GM19463 (cell line): ENCODE measurements at regions not wholly inside any gene's neighbourhood (a gene's known extent, or its start where the extent isn't known, plus 50 kb on each side); places are given as distances from the start of the nearest gene placed in this dataset.

Experiments used
- ATAC-seq: cut with Tn5 transposase; IDR thresholded peaks from one replicate; pipeline ENCODE4 v1.9.1; 2021; ENCODE audit warnings: mild to moderate bottlenecking, moderate library complexity; ENCODE audit not compliant: unreplicated experiment

DNA sequence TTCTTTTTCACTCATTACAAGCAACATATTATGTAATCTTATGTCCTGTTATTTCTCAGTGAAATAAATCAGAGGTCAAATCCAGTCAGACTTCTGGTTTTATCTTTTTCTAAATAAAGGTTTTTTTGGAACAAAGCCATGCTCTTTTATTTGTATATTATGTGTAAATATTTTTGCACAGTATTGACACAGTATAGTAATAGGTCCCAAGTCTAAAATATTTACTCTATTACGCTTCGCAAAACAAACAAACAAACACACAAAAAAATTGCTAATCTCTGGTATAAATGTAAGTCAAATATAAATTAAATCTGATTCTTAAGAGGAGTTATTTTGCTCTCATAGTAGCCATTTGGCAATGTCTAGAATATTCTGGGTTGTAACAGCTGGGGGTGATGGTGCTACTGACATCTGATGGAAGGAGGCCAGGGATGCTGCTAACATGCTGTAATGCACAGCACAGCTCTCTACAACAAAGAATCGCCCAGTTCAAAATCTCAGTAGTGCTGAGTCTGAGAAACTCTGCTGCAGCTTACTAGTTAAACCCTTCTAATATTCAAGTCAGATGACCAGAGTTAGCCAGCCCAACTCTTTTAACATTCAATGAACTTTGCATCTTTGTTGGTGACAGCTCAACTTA is 602.1 kb downstream of the RAB28 start:
- ATAC-seq: no peak

GRCh38 chr4:12880844-12881243 is 603.3 kb downstream of the RAB28 start:
- ATAC-seq: no peak

DNA sequence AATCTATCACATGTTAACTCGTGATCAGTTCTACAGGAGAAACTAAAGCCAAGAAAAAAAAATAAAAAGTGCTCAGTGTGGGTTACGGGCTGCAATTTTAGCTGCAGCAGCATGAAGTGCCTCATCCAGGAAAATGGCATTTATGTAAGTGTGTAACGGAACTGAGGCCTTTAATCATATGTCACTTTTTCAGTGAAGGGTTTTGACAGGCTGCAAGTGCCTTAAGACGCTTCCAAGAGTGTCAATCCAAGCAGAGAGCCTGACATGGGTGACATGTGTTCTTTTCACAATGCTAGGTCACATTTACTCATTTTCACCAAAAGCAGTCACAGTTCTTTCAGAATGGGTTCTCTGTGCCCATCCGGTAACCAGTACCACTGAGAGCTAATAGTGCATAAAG is 604.6 kb downstream of the RAB28 start:
- no peak for ATAC-seq

DNA sequence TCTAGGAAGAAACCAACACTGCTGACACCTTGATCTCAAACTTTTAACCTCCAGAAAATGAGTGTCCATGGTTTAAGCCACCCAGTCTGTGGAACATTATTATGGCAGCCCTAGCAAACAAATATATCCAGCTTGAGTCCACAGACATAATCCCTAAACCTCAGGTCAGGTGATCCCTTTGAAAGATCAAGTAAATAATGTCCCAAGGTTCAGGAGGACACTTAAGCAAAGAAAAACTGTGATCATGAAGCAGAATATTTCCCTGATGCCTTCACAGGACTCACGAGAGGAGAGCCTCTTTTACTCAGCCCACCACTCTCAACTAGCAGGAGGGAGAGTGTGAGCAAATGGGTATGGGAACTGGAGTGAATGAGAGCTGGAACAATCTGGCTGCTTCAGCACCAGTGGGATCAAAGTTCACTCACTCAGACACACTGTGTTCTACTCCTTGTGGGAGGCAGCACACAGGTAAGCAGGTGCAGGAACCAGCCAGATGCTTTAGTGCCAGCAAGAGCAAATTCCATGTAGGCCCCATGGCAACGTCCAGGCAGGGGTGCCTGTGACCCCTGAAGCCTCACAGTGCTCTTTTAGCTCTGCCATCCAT is 608.4 kb downstream of the RAB28 start:
- ATAC-seq: no peak

- ATAC-seq: no peak
These were observed 610.8 kb downstream of the RAB28 start for GRCh38 chr4:12873351-12873750.

- ATAC-seq: no peak
These were observed 622.7 kb downstream of the RAB28 start for GRCh38 chr4:12861422-12861821.

- no peak for ATAC-seq
These were observed 631.5 kb downstream of the RAB28 start for GRCh38 chr4:12852338-12853307.

GRCh38 chr4:12846368-12846767 is 637.8 kb downstream of the RAB28 start:
- ATAC-seq: no peak

GRCh38 chr4:12844141-12844540 is 640.0 kb downstream of the RAB28 start:
- no peak for ATAC-seq

- ATAC-seq: no peak
These were observed 656.2 kb downstream of the RAB28 start for GRCh38 chr4:12827966-12828365.

DNA sequence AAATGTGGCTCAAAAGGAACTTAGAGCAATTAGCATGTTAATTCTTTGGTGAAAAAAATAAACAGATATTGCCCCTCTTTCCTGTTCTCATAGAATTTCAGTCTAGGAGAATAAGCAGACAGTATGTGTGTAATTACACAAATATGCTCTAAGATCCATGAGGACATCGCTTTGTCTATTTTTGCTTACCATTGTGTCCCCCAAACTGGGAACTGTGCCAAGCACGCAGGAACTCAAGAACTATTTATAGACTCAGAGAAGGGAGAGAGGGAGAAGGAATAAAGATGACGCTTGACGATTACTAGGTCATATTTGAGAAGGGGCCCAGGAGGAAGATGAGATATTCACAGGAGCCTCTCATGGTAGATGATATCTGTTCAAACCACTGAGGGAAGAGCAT is 692.6 kb downstream of the RAB28 start:
- no peak for ATAC-seq

- no peak for ATAC-seq
These were observed 696.9 kb downstream of the RAB28 start for GRCh38 chr4:12787261-12787660.

GRCh38 chr4:12778706-12779105 is 705.4 kb downstream of the RAB28 start:
- ATAC-seq: no peak

DNA sequence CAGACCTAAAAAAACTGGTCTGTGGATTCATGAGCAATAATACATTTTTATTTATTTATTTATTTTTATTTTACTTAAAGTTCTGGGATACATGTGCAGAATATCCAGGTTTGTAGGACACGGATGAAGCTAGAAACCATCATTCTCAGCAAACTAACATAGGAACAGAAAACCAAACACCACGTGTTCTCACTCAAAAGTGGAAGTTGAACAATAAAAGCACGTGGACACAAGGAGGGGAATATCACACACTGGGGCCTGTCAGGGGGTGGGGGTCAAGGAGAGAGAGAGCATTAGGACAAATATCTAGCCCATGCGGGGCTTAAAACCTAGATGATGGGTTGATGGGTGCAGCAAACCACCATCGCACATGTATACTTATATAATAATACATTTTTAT is 705.9 kb downstream of the RAB28 start:
- ATAC-seq: no peak

DNA sequence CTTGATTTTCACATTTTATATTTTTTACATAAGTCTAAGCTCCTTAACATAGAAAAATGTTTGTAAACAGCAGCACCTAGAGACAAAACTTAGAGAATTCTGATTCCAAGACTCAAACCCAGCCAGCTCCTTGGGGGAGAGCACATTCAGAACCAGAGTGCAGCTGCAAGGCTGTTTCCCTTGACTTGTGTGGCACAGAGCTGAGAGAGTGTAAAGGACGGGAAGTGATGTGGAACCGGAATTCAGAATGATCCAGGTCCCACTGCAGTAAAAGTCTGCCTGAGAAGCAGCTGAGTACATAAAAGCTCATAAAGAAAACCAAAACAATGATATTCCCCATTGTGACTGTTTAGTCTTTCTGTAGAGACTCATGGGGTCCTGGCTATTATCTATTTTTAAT is 713.8 kb downstream of the RAB28 start:
- ATAC-seq: no peak

- no peak for ATAC-seq
These were observed 722.4 kb downstream of the RAB28 start for GRCh38 chr4:12761694-12762093.

- ATAC-seq: no peak
These were observed 737.0 kb downstream of the RAB28 start for GRCh38 chr4:12747154-12747553.

DNA sequence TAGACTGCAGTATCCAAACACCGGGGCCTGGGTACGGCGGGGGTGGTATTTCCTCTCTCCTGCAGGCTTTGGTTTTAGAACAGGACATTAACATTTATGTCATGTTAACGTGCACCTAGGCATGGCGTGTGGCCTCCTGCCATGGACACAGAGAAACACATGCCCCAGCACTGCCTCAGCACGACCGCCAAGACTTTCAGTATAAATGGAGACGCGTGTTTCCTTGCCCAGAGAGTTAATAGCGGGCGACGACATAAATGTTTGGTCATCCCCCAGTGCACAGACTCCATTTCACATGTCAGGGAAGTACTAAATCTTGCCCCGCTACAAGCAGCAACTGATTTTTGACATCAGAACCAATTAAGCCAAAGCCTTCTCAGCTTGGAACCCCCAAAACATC is 737.9 kb downstream of the RAB28 start:
- no peak for ATAC-seq

DNA sequence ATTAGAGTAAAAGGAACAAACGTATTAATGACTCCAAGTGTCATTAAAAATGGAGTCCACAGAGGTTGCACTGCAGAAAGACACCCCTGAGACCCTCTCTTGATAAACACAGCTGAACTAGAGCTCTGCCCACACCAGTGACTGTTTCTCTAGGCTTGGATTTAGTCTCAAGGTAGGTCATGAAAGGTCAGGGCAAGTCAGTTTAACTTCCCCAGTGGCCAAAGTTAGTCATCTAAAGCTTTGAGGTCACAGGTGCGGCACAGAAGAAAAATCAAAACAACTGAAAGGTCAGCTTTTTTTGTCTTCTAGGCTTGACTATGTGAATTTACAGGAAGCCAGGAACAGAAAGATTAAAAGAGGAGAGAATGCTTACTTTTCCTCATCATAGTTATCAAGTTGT is 749.6 kb downstream of the RAB28 start:
- ATAC-seq: no peak

DNA sequence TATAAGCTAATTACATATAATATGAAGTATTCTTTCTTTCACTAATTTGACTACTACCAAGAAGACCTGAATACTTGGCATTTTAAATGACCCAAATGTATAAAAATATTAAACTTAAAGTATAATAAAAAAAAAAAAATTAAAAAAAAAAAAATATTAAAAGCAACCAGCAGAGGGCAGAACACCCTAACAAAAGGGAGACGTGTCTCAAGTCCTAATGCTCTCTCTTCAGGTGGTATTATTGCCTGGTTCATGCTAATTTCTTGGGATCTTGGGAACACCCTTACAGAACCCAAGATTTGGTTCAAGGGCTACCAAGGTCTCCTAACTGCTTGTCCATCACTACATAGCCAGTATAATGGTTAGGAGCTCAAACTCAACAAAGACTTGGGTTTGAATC is 754.8 kb downstream of the RAB28 start:
- ATAC-seq: no peak

- ATAC-seq: no peak
These were observed 759.6 kb downstream of the RAB28 start for GRCh38 chr4:12724510-12724909.
